SU-DHL-6 (cell line): ENCODE measurements at regions not wholly inside any gene's neighbourhood (a gene's known extent, or its start where the extent isn't known, plus 50 kb on each side); places are given as distances from the start of the nearest gene placed in this dataset.
"Not testable (repeated sequence)": the region's sequence is repeated elsewhere in the genome, so short reads cannot be mapped to it uniquely, and the experiment has no call there.

Experiments used
- H2AFZ ChIP-seq: fragments of 200-600 bp; sonication (generic); 2 replicates; pipeline ENCODE4 v1.6.1; 2014; ENCODE audit warnings: low read depth, mild to moderate bottlenecking, moderate library complexity, mixed read lengths, antibody characterized with exemption, low read length; ENCODE audit not compliant: severe bottlenecking
- H3F3A ChIP-seq: fragments of 200-600 bp; shearing (Covaris generic); 2 replicates; pipeline ENCODE4 v1.6.0; 2016; ENCODE audit warnings: antibody characterized with exemption, mild to moderate bottlenecking; ENCODE audit not compliant: insufficient read depth
- H3K27ac ChIP-seq: fragments of 200-600 bp; sonication (generic); 2 replicates; pipeline ENCODE4 v1.5.1; 2016; ENCODE audit warnings: low read depth, mild to moderate bottlenecking, low read length, moderate library complexity, mixed read lengths
- H3K27me3 ChIP-seq: fragments of 200-600 bp; sonication (generic), shearing (Covaris generic); 2 replicates; pipeline ENCODE4 v1.6.0; 2014; ENCODE audit warnings: mild to moderate bottlenecking, low read length
- H3K36me3 ChIP-seq: fragments of 200-600 bp; sonication (generic); 2 replicates; pipeline ENCODE4 v1.6.1; 2014; ENCODE audit warnings: mild to moderate bottlenecking, low read length, mixed read lengths
- H3K4me2 ChIP-seq: fragments of 300-600, 200-600 bp; shearing (Covaris generic), sonication (generic); 2 replicates; pipeline ENCODE4 v1.6.0; 2014; ENCODE audit warnings: low read length, low read depth, mild to moderate bottlenecking; ENCODE audit not compliant: poor library complexity, severe bottlenecking
- H3K4me3 ChIP-seq: fragments of 200-600 bp; sonication (generic); 2 replicates; pipeline ENCODE4 v1.5.1; 2014; ENCODE audit warnings: antibody characterized with exemption, low read length, mild to moderate bottlenecking, mixed read lengths; ENCODE audit not compliant: insufficient read depth, poor library complexity, severe bottlenecking
- H3K79me2 ChIP-seq: fragments of 200-600 bp; sonication (generic); 2 replicates; pipeline ENCODE4 v1.6.1; 2014; ENCODE audit warnings: mild to moderate bottlenecking, low read length, moderate library complexity; ENCODE audit not compliant: insufficient read depth
- H3K9ac ChIP-seq: fragments of 200-600 bp; sonication (generic); 2 replicates; pipeline ENCODE4 v1.7.0; 2014; ENCODE audit warnings: mild to moderate bottlenecking, low read length
- H3K9me2 ChIP-seq: fragments of 200-600 bp; sonication (generic); replicated peaks from 2 replicates; pipeline ENCODE4 v1.6.1; 2014; ENCODE audit warnings: low read length; ENCODE audit not compliant: insufficient read depth
- H3K9me3 ChIP-seq: fragments of 200-600 bp; sonication (generic); 2 replicates; pipeline ENCODE4 v1.6.1; 2014; ENCODE audit warnings: low read length, mixed read lengths; ENCODE audit not compliant: insufficient read depth
- H4K20me1 ChIP-seq: fragments of 200-600 bp; sonication (generic); 2 replicates; pipeline ENCODE4 v1.6.1; 2014; ENCODE audit warnings: low read depth, mild to moderate bottlenecking, antibody characterized with exemption, low read length, moderate library complexity, mixed read lengths
- EZH2phosphoT487 ChIP-seq: fragments of 200-600 bp; sonication (generic), shearing (Covaris generic); conservative IDR thresholded peaks from 2 replicates; pipeline ENCODE4 v1.6.1; 2018; ENCODE audit warnings: mild to moderate bottlenecking, antibody characterized with exemption, low read length, moderate library complexity, mixed read lengths
- TF ChIP-seq, protein P1 (sequence below): fragments of 200-600 bp; sonication (generic); IDR thresholded peaks from one replicate; pipeline ENCODE4 v1.5.1; 2017; ENCODE audit warnings: antibody characterized with exemption, mild to moderate bottlenecking, low read length, moderate library complexity; ENCODE audit not compliant: insufficient read depth, poor library complexity, severe bottlenecking

DNA sequence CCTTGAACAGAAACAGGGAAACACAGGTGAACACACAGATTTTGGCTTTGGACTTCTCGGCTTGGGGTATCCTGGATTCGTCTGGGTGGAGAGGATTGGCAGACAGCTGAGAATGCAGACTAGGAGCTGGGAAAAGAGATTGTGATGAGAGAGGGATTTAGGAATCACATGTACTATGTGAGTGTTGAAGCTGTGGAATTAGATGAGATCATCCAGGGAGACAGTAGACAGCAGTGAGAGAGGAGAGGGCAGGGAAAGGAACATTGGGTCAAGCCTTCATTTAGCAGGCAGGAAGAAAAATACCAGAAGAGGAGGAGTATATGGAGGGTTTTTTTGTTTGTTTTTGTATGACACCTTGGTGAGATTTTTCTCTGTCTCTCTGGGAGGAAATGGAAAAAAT, 262.1 kb upstream of the TBL1XR1 start:
- no peak for TF ChIP-seq EZH2phosphoT487
- TF ChIP-seq, protein P1, sequence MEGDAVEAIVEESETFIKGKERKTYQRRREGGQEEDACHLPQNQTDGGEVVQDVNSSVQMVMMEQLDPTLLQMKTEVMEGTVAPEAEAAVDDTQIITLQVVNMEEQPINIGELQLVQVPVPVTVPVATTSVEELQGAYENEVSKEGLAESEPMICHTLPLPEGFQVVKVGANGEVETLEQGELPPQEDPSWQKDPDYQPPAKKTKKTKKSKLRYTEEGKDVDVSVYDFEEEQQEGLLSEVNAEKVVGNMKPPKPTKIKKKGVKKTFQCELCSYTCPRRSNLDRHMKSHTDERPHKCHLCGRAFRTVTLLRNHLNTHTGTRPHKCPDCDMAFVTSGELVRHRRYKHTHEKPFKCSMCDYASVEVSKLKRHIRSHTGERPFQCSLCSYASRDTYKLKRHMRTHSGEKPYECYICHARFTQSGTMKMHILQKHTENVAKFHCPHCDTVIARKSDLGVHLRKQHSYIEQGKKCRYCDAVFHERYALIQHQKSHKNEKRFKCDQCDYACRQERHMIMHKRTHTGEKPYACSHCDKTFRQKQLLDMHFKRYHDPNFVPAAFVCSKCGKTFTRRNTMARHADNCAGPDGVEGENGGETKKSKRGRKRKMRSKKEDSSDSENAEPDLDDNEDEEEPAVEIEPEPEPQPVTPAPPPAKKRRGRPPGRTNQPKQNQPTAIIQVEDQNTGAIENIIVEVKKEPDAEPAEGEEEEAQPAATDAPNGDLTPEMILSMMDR, result no peak
- Histone ChIP-seq H3K36me3 (no peaks in the 10 kb centered on the region), H3K27me3 (no peaks in the 10 kb centered on the region), H3K79me2 (no peaks in the 10 kb centered on the region), H3F3A (no peaks in the 10 kb centered on the region), H3K4me3 (no peak overlapping the region), H3K9me2 (no peaks in the 10 kb centered on the region), H4K20me1 (no peaks in the 10 kb centered on the region), H3K9ac (no peak overlapping the region), H3K9me3 (no peaks in the 10 kb centered on the region; the same call in 1 of the 2 replicates), H2AFZ (no peak overlapping the region), H3K4me2 (no peak overlapping the region), H3K27ac (no peak overlapping the region)

GRCh38 chr3:177460047-177460446, 262.8 kb upstream of the TBL1XR1 start:
- Histone ChIP-seq H3K9me2 (no peaks in the 10 kb centered on the region), H3K27me3 (no peaks in the 10 kb centered on the region), H3K4me2 (no peak overlapping the region), H3K79me2 (no peaks in the 10 kb centered on the region), H3K4me3 (no peak overlapping the region), H3K9ac (no peak overlapping the region), H2AFZ (no peak overlapping the region), H3K36me3 (no peaks in the 10 kb centered on the region), H4K20me1 (no peaks in the 10 kb centered on the region), H3K27ac (no peak overlapping the region), H3F3A (no peaks in the 10 kb centered on the region), H3K9me3 (no peaks in the 10 kb centered on the region; the same call in 1 of the 2 replicates)
- no peak for TF ChIP-seq EZH2phosphoT487
- TF ChIP-seq, protein P1, result no peak

DNA sequence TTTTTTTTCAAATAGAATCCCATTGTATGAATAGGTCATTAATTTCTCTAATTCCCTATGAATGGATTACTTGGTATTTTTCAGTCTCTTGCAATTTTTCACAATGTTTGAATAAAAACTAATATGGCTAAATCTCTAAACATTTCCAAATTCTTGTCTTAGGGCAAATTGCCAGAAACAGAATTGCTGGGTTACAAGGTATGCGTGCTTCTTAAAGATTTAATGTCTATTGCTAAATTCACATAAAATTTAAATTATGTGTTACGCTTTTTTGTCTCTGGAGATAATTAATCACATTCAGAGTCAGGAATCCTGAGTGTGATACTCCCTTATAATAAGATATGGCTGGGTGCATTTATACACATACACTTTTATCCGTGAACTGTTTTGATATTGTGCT, 264.5 kb upstream of the TBL1XR1 start:
- H3K4me3 ChIP-seq, result no peak overlapping the region
- H3K79me2 ChIP-seq, result no peaks in the 10 kb centered on the region
- no peak overlapping the region for H3K4me2 ChIP-seq
- H3K36me3 ChIP-seq, result no peaks in the 10 kb centered on the region
- H4K20me1 ChIP-seq, result no peaks in the 10 kb centered on the region
- no peaks in the 10 kb centered on the region for H3K27me3 ChIP-seq
- H3K27ac ChIP-seq, result no peak overlapping the region
- H3K9me2 ChIP-seq, result no peaks in the 10 kb centered on the region
- no peak overlapping the region for H2AFZ ChIP-seq
- no peak overlapping the region for H3K9ac ChIP-seq
- TF ChIP-seq EZH2phosphoT487, result no peak
- TF ChIP-seq, protein P1, result no peak
- no peaks in the 10 kb centered on the region; the same call in 1 of the 2 replicates for H3K9me3 ChIP-seq
- no peaks in the 10 kb centered on the region for H3F3A ChIP-seq

- not testable (repeated sequence) for H3K9me3 ChIP-seq, H3K27me3 ChIP-seq, H3F3A ChIP-seq, H3K79me2 ChIP-seq, H3K27ac ChIP-seq, H3K4me3 ChIP-seq, H3K4me2 ChIP-seq, H3K9me2 ChIP-seq, H3K9ac ChIP-seq, H4K20me1 ChIP-seq, H3K36me3 ChIP-seq, H2AFZ ChIP-seq
These were observed 266.1 kb upstream of the TBL1XR1 start for GRCh38 chr3:177463341-177463740.
